ENCODE measurements at regions not wholly inside any gene's neighbourhood (a gene's known extent, or its start where the extent isn't known, plus 50 kb on each side); places are given as distances from the start of the nearest gene placed in this dataset.

DNA sequence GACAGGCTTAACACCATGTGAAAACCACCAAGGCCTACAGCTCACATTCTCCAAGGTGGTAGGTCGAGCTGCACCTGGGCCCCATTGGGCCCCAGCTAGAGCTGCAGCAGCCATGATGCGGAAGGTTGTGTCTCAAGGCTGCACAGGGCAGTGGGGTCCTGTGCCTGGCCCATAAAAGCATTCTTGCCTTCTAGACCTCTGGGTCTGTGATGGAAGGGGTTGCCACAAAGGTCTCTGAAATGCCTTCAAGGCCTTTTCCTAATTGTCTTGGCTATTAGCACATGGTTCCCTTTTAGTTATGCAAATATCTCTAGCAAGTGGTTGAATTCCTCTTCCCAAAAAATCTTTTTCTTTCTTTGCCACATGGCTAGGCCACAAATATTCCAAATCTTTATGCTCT lies 52.5 kb upstream of the C11orf58 start:
- no peak for DNase-seq

DNA sequence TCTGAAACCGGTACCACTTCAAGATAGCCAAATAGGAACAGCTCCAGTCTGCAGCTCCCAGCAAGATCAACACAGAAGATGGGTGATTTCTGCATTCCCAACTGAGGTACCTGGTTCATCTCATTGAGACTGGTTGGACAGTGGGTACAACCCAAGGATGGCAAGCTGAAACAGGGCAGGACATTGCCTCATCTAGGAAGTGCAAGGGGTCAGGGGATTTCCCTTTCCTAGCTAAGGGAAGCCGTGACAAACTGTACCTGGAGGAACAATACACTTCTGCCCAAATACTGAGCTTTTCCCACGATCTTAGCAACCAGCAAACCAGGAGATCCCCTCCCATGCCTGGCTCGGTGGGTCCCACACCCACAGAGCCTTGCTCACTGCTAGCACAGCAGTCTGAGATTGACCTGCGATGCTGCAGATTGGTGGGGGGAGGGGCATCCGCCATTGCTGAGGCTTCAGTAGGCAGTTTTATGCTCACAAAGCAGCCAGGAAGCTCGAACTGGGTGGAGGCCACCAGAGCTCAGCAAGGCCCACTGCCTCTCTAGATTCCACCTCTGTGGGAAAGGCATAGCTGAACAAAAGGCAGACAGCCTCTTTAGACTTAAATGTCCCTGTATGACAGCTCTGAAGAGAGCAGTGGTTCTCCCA lies 59.9 kb upstream of the C11orf58 start:
- no peak for DNase-seq

DNA sequence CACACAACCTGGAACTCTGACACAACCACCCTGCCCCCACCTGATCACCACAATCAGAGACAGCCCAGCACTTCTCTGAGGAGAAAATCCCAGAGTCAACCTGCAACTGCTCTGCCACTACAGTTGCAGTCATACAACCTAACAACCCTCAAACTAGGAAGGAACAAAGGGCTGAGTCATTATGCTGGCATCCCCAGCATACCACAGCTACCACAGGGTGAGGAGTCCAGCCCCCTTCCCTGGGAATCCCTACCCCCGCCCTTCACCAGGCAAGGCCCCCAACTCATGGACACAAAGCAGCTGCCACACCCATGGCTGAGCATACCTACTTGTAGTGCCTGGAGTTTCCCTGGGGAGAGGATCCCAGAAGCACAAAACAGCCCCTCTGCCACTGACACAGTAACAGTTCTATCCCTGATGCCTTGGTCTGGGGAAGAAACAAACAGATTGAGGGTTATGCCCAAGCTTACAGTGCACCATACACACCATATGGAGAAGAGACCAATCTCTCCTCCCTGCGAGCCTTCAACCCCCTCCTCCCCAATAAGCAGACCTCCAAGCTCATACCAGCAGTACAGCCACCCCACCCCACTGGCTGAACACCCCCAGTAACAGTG lies 68.5 kb upstream of the C11orf58 start:
- no peak for DNase-seq

DNA sequence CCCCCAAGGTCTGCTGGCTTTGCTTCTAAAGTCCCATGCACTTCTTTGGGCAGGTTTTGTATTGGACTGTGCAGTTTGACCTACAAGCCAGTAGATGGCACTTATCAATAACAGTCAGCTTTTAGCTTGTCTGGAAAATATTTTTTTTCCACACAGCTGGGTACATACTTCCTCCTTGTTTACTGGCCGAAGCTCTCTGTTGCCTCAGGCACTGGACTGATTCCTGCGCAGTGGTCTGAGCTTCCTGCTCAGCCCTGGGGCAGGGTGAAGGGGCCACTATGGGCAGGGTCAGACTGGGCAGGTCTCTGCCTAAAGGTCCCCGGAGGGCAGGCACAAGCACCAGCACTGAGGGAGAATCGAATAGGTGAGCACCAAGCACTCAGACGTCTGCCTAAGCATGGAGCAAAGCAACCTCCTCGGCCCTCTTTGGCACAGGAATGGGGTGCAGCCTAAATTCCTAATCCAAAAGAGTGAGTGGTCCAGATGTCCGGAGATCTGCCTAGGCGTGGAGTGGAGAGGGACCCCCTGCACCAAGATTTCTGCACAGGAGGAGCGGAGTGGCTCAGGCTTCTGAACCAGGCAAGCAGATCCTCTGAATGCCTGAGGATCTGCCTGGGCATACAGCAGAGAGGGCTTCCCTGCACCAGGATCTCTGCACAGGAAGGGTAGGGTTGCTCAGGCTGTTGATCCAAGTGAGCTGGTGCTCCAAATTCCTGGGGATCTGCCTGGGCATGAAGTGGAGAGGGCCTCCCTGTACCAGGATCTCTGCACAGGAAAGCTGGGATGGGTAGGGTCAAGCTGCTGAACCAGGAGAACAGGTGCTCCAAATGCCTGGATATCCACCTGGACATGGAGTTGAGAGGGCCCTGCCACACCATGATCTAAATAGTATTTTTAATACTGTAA lies 105.9 kb upstream of the C11orf58 start:
- DNase-seq, result no peak

DNA sequence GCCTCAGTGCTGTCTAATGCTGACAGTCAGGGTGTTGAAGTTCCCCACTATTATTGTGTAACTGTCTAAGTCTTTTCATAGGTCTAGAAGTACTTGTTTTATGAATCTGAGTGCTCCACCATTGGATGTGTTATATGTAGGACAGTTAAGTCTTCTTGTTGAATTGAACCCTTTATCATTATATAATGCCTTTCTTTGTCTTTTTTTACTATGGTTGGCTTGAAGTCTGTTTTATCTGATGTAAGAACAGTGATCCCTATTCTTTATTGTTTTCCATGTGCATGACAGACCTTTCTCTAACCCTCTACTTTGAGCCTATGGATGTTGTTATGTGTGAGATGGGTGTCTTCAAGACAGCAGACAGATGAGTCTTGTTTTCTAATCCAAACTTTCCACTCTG lies 107.8 kb upstream of the C11orf58 start:
- DNase-seq, result no peak

DNA sequence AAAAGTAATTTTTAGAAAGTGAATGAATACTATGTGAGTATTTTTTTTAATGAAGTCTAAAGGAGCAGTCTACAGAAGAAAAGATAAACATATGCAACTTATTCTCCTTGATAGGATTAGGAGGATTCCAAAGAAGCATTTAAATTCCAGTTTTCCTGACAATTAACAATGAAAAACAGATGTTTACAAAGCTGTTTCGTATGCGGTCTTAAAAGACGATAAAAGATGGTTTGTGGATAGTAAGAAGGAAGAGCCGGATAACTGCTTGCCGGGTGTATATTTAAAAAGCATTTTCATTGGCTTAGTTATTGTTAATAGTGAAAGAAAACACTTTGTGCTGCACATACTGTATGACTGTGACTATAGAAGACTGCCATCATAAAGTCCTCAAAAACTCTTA lies 120.0 kb upstream of the C11orf58 start:
- DNase-seq, result no peak

DNA sequence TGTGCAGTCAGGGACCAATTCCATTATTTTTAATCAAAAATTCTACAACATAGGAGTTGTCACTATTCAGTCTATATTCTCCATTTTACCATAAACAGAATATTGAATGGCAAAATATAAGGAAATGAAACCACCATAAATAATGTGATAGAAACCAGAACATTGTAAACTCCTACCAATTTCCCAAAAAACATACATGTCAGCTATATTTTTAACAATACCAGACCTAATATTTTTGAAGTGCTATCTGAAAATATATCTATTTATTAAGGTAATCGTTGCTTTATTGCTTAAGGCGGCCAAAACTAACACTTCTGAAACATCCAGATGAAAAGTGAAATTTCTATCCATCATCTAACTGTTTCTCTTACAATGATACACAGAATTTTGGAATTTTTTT lies 123.0 kb upstream of the C11orf58 start:
- DNase-seq, result no peak

DNA sequence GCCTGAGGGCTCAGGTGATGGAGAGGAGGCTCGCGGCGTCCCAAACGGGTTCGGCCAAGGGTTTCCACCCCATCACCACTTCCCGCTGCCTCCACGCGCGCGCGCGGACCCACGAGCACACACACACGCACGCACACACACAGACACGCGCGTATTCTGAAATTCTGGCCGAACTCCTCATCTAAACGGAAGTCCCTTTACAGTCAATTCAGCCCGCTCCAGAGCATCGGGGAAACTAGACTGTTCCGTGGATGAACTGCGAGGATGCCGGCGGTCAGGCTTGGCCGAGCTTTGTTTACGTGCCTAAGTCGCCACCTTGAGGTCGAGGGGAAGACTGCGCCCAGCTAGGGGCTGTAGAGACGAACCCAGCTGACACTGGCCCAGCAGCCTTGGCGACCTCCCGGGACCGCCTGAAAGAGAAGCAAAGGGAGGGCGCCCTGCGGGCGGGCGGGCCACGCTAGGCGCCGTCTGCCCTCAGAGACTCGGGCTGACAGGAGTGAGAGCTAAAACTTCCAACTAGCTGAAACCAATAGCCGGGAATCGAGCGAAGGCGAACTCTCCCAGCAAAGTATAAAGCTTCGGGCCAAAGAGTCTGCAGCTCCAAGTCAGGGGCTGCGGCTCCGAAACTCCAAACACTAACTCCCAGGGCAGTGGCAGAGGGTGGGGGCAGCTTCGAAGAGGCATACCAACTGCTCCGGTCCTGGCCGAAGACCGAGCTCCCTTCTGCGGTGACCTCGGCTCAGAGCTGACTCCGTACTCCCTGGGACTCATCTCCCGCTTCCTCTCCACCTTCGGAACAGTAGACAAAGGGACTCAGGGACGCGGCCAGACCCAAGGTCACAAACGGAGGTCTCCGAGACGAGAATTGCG lies 124.7 kb upstream of the C11orf58 start:
- peak; percentile 66 for DNase-seq

DNA sequence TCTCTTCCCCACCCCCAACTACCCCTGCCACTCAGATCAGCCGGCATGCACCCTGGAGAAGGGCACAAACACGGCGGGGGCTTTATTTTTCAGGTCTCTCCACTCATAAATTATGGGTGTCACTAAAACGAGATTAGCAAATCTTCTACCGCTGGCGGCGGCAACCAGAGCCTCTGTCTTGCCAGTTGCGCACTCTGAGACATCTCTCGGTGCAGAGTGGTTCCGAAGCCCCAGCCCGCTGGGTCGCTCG lies 125.3 kb upstream of the C11orf58 start:
- no peak for DNase-seq

DNA sequence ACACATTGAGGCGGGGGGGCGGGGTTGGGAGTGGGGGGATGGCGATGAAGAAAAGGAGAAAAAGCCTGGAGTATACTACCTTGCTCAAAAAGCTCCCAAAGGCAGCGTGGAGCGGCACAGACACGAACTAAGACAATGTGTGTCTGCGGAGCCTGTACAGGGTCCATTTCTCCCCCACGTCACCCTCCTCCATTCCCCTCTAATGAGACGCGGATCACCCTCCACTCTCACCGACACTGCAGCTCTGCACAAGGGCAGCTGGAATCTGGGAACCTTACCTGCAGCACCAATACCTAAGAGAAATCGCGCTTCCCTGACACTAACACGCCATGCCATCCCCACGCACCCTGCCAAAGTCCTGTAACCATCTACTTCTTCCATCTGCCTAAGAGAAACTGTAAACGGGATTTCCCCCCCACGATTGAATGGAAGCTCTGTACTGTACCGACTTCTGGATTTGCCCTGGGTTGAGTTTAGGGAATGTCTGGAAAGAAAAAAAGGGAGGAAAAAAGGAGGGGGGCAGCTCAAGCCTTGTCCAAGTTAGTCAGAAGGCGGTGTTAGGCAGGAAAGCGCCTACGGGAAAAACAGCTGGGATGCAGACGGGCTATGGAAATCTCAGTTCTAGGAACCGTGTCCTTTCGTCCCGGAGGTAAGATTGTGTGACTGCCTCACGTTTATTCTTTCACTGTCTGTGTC lies 125.7 kb upstream of the C11orf58 start:
- no peak for DNase-seq

DNA sequence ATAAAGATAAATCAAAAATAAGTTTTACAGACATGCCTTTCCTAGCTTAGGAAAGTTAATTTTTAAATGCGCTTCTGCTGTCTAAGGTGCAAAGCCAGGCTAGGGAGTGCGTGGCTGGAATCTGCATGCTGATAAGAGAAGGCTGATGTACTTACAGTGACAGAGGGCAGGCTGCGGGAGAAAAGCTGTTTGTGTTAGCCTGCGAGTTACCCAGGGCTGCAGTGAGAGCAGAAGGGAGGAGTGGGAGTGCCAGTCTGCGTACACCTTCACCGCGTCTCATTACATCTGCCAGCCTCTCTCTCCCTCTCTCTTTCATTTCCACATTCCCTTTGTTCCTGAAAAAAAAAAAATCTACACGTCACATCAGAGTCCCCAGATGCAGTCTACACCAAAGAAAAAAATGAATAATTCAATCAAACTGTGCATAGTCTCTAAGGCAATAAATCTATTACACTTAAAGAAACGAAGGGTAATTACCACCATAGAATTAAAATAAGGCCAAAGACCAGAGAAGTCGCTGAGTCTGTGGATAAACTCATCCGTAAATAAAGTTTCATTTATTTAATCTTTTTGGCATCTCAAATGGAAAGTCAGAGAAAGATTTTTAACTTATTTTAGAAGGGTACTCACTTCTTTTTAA lies 126.4 kb upstream of the C11orf58 start:
- DNase-seq, result no peak

DNA sequence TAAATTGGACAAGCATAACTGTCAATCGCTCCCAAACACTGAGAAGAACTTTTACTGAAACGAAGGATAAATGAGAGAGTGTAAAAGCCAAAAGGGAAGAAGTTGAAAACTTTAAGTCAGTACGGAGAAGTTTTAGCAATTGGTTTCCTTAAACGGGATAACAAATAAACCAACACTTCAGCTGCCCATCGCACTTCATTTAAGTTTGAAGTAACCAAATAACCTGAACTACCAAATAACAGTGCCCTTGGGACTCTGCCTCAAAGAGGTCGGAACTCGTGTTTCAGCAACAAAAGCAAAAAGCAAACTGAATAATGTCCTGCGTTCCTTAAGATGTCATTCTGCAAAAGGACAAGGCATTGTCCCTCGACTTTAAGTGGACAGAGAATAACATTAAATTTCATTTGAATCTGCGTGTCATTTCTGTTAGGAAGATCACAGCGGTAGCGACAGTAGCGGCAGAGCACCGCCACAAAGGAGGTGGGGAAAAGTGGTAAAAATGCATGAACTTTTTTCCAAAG lies 127.0 kb upstream of the C11orf58 start:
- no peak for DNase-seq

DNA sequence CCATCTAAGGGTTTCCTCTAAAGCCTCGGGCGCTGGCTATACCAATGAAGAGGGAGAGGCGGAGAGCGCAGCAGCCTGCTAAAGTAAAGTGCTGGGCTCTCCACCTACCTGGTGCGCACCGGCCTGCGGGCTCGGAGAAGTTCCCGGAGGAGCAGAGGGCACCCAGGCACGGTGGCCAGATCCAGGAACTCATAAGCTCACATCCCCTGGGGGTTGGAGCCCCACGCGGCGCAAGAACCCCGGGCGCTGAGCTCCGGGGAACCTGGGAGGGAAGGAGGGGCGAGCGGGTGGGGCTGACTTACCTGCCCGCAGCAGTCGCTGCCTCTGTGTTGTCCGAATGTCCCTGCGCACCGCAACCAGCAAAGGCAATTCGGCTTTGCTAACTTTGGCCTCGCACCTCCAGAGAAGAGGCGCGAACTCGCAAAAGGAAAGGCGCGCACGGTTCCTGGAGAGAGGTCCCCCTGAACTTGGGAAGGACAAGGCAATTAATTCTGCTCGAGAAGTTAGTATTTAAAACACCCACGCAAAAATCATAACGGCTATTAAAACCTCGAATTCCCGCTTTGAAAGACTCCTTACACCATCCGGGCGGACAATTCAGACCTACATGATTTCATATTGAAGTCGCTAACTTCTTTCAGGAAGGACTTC lies 127.6 kb upstream of the C11orf58 start:
- DNase-seq, result no peak

DNA sequence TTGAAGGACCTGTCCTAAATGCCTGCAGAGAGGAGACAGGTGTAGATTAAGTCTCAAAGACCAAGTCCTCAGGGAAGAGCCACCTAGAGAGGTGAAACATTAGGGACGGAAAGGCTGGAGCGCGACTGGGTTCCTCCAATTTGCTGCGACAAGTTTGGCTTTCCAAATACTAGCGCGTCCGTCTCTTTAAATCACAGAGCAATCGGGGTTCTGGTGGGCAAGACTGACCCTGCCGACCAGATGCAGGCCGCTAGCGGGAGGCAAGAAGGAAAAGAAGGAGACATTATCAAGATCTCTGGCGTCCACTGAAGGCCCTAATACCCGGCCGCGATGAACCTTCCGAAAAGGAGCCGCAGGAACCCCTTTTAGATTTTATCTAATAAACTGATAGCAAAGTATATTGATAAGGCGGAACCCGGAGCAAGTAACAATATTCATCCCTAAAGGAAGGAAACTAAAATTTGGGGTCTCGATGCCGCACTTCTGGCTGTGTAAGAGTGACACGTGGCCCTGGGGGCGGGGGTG lies 128.2 kb upstream of the C11orf58 start:
- no peak for DNase-seq

DNA sequence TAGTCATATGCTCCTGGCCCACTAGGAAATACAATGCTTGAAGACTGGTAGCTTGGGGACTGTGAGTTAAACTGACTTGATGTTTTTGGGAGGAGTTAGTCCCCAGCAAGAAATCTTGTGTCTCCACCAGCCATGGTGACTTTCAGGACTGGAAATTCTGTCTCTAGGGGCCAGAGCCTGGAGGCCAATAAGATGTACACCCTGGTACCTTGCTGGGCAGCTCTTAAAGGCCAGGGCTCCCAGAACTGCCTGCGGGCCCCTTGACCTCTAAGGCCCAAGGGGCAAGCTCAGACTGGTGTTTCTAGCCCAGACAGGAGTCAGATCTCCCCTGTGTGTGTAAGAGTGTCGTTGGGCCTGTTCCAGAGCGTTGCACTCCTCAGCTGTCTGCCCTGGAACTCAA lies 128.7 kb upstream of the C11orf58 start:
- DNase-seq, result no peak

DNA sequence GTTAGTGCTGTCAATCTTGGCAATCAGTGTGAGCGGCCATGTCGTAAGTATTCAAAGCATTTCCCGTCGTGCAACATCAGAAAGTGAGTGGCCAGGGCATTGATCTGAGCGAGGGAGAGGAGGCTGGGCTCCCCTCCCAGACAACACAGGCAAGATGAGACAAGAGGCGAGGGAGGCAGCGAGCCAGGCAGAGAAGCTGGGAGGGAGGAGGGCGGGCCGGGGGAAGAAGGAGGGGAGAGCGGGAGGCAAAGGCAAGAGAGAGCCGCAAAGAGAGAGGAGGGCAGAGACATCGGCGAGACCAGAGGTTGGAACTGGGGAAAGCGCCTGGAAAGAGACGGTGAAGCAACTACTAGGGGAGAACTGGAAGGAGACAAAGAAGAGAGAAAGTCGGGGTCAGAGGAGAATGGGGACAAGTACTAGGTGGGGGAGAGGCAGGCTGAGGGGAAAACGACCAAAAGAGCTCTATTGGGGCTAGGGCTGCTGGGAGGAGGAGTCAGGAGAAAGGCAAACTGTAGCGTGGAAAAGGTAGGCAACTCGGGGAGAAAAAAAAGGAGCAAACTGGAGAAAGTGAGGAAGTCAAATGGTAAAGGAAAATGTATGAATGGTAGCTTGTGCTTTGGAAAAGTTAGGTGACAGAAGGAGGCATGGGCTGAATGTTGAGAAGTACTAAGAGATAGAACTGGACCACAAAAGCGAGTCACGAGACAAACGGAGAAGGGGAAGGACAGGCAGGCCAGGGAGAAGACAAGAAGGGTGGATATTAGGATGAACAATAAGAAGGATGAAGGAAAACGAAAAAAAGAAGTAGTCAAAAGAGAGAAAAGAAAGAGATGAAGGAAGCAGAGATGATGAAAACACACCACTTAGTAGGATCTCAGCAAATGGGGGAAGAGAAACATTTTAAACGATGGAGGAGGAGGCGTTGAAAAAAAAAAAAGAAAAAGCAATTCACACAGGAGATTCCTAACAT lies 130.5 kb upstream of the C11orf58 start:
- no peak for DNase-seq

DNA sequence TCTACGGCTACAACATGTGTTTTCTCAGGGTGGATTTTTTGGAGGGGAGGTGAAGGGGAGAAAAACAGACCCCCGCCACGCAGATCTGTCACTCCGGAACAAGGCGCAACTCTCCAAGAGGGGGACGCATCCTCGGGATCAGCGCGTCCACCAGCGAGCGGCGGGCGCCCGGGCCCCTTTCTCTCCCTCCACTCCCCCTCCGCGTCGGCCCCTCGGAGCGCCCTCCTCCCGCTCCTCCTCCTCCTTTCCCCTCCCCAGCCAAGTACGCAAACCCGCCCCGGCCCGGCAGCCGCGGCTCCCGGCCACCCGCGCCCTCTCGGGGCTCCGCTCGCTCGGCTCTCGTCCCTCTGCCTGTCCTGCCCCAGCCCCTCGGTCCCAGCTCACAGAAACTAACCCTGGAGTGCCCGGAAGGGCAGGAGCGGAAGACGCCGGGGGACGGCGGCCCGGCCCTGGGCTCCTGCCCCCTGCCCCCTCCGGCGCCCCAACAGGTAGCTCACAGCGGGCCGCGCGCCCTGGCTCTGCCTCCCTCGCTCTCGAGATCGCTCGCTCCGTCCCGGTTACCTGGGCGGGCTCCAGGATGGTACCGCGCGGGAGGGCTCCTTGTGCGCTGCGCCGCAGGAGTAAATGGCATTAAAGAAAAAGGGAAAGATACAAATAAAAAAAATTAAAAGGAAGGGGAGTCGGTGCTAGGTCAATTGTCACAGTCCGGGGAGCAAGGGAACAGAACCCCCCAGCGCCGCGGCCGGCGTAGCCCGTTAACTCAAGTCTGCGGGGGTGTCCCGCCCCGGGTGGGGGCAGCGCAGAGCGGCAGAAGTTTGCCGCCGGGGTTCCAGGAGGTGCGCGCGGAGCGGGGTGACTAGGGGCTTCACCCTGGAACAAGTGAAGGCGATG lies 131.4 kb upstream of the C11orf58 start:
- no peak for DNase-seq

DNA sequence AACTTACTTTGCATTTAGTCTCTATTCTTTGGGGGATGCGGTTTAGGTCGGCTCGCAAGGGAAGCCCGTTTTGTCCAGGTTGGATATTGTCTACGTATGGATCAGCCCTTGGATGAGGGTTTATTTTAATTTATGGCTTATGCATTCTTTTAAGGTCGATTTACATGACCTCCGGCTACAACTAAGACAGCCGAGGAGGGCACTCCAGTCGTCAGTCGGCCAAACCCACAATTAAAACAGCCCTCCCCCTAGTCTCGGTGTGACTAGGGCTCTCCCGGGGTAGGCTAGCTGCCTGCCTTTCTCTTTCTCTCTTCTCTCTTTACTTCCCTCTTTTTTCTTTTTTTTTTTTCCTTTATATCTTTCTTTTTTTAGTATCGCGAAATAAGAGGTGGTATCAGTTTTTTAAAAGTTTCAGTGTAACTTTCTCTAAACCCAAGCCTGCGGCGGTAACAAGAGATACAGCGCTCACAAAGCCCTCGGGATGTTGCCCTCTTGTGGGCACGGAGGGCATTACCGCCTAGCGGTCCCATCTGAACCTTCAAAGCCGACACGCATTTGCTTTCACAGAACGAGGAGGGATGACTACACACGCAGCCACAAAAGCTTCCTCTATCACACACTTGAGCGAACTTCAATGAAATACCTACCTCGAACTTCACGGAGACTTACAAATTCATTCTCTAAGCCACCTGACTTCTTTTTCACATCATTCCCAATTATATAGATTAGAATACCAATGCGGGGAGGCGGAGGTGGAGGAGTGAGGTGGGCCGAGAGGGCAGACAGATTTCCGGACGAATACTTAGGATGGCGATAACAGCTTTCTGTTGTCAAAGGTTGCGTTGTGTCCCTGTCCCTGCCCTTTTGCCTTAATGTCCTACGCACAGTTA lies 132.3 kb upstream of the C11orf58 start:
- DNase-seq, result peak; percentile 66

All from NCI-H187 treated with DMSO at 0.1 percent for 48 hours (cell line).